D341Med (cell line): ENCODE measurements at regions not wholly inside any gene's neighbourhood (a gene's known extent, or its start where the extent isn't known, plus 50 kb on each side); places are given as distances from the start of the nearest gene placed in this dataset.

Source experiments
- DNase-seq: peaks from one replicate; pipeline ENCODE4 v3.0.0; 2012; ENCODE audit warnings: low spot score

GRCh38 chr18:32542221-32542798 lies 71.6 kb upstream of the GAREM1 start:
- DNase-seq = no peak

GRCh38 chr18:32530947-32531651 lies 60.4 kb upstream of the GAREM1 start:
- DNase-seq = no peak

- DNase-seq = no peak
These were observed 59.2 kb upstream of the GAREM1 start for GRCh38 chr18:32529722-32530420.

GRCh38 chr18:32520771-32521170 lies 50.1 kb upstream of the GAREM1 start:
- no peak for DNase-seq
